ENCODE measurements at regions not wholly inside any gene's neighbourhood (a gene's known extent, or its start where the extent isn't known, plus 50 kb on each side); places are given as distances from the start of the nearest gene placed in this dataset.

- DNase-seq (ENCODE audit: low read depth) = no peak
Measured at GRCh38 chrY:21267164-21267563, 244.0 kb upstream of the RBMY1B start.

- no peak for DNase-seq (ENCODE audit: low read depth)
Measured at GRCh38 chrY:21287769-21288168, 223.4 kb upstream of the RBMY1B start.

GRCh38 chrY:21288908-21289307, 222.2 kb upstream of the RBMY1B start:
- DNase-seq (ENCODE audit: low read depth) = no peak

GRCh38 chrY:21295206-21295605, 215.9 kb upstream of the RBMY1B start:
- DNase-seq (ENCODE audit: low read depth) = no peak

- DNase-seq (ENCODE audit: low read depth) = no peak
Measured at GRCh38 chrY:21302278-21302677, 208.9 kb upstream of the RBMY1B start.

- no peak for DNase-seq (ENCODE audit: low read depth)
Measured at GRCh38 chrY:21315366-21315765, 195.8 kb upstream of the RBMY1B start.
